ENCODE measurements at regions not wholly inside any gene's neighbourhood (a gene's known extent, or its start where the extent isn't known, plus 50 kb on each side); places are given as distances from the start of the nearest gene placed in this dataset.
A peak's percentile ranks its signal among the peaks of the same experiment; 100 is the strongest.
"Not testable (repeated sequence)": the region's sequence is repeated elsewhere in the genome, so short reads cannot be mapped to it uniquely, and the experiment has no call there.

DNA sequence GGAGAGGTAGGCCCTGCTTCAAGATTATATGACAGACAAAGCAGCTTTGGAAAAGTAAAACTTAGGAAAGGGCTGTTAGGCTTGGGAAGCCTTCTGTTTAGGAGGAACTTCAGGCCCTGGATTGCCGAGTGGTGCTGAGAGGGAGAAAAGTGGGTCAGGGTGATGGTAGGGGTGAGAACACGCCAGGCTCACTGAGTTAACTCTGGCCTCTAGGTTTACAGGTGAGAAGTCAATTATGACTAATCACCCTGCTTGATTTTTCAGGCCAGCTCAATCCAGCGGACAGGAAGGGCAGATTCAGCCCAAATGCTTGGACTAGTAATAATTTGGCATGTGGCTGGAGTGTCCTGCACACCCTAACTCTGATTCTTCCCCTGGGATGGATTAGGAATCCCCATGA is 365.1 kb upstream of the LMCD1 start:
- DNase-seq (ENCODE audit: low spot score) = no peak

DNA sequence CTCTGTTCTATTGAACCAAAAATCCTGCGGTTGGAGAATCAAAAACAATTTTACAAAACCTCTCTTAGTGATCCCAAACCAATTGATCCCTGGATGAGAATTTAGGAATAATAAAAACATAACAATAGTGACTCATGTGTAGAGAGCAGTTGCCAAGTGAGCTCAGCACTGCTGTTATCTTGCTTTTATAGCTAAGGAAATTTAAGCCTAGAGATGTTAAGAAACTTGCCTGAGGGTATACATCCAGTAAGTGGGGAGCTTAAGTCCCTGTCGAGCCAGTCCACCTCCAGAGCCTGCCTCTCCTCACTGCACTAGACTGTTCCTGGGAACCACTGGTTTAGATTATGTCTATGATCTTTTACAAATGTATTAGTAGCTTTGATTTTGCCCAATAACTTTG is 358.4 kb upstream of the LMCD1 start:
- peak; percentile 15 for DNase-seq (ENCODE audit: low spot score)

DNA sequence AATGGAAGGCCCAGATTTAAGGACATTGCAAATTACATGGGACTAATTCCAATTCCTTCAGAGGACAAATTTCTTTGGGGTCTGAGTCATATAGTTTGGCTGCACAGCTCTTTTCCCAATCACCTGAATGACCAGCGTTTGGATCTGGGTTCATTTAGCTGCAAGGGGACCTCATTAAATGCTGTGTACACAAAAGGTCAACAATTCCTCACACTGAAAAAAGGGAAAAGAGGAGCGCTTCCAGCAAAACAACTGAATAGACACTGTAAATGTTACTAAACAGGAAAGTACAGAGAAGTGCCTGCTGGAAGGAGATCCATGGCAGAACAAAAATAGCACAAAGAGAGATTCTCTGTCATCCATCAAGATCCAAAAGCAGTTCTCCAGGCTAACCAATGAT is 356.0 kb upstream of the LMCD1 start:
- DNase-seq (ENCODE audit: low spot score) = no peak

DNA sequence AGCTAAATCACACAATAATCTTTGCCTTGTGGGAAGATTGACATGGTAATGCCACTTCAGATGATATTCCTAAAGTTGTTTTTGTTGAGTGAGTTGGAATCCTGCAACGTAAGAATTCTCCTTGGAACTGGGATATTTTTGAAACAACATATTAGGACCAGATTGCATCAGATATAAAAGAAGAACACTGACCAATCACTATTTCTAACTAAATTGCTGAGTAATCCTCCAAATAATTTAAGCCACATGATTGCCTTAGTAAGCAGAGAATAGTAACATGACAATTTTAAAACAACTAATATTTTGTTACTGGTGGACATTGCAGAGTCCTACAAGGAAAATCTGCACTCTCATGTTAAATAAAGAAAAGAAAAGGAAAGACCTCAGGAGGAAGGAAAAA is 353.9 kb upstream of the LMCD1 start:
- DNase-seq (ENCODE audit: low spot score) = no peak

DNA sequence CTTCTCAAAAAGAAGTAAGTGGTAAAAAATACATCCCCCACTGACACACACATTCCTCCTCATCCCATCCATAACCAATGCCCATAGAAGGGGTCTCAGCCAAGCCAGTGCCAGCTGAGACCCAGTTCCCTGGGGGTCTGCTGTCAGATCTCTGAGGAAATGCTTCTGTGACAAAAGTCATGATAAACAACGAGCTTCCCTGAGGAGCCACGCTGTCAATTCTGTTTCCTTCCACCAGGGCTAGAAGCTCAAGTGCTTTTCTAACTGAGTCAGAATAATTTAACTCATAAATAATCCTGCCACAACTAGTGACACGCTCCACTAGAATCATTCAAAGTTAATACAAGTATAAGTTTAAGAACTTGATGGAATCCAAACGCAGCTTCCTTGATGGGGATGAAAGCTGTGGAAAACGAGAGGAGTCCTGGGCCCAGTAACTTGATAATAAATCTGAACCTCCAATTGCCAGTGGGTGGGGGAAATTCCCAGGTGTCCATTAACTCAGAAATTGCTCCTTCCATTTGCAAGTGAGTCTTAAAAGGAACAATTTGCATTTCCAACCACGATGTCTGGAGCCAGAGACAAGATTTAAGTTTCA is 348.7 kb upstream of the LMCD1 start:
- no peak for DNase-seq (ENCODE audit: low spot score)

DNA sequence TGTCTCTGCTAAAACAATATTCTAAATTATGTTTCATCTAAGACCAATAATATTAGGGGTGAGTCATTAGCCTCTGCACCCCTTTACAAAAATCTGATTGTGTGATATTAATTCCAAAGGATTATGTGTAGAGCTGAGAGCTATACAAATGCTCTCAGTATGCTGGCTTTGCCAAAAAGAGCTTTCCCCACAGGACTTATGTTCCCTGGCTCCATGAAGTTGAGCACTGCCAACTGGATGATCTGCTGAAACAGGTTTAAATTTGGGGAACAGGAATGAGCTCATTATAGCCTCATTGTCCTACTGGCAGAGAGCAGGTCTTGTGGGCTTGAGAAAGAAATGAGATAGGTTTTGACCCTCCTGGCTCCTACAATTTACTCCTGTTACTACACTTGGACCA is 347.8 kb upstream of the LMCD1 start:
- DNase-seq (ENCODE audit: low spot score) = no peak

DNA sequence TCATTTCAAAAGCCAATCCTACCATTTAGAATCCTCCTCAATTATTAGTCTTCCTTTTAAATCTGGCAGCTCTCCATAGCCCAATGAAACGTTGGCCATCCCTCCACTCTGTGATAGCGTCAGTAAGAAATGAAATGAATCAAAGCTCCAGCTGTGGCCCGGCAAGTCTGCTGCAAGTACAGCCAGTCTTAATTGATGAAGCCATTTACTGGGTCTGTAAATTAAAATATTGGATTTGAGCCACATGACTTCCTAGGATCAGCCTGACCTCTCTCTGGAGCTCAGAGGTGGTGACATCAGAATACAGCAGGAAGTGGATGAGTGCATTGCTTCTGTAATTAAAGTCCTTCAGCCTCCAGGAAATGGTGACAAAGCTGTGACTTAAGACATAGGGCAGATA is 347.0 kb upstream of the LMCD1 start:
- DNase-seq (ENCODE audit: low spot score) = no peak

DNA sequence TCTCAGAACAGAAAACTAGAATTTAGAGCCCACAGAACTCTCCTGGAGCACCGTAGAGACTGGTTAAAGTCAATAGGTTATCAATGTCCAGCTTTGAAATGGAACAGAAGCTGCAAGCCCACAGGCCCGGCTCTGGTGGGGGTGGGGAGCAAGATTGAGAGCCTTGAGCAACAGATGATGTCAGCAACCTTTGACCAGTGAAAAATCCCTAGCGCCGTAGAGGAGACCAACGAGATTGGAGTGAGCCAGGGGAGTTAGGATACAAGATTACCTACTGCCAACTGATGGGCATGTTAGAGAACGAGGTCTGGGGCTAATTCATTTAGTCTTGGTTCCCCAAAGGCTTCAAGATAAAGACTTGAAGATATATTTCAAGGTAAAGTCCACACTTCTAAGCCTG is 345.5 kb upstream of the LMCD1 start:
- no peak for DNase-seq (ENCODE audit: low spot score)

DNA sequence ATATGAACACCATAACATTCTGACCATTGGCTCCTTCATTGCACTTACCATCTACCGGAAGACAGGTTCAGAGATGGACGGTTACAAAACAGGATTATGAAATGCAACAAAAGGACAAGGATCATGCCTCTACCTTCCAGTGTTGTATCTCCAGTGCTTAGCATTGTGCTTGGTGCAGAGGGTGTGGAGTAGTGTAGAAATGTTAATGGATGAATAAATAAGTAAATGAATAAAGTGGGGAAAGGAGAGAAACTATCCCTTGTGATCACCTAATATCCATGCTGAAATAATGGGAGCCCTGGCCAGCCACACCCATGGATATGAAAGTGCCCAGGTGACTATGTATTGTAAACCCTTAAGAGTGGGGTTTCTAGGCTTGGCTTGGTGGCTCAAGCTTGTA is 344.8 kb upstream of the LMCD1 start:
- DNase-seq (ENCODE audit: low spot score) = no peak

DNA sequence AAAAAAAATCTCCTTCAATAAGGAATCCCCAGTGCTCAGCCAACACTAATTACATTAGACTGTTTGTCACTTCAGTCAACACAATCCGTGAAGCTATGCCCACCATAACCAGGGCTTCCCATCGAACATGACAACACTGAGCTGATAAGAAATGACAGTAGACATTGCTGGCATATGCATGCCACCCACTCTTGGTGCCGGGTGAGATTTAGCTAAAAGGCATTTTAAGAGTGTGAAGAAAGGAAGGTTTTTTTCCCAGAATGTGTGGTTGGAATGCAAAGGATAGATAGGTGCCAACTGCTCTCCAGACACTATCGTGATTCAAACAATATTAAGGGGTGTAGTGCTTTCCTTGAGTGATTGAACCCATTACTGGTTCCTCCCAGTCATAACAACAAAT is 344.0 kb upstream of the LMCD1 start:
- no peak for DNase-seq (ENCODE audit: low spot score)

DNA sequence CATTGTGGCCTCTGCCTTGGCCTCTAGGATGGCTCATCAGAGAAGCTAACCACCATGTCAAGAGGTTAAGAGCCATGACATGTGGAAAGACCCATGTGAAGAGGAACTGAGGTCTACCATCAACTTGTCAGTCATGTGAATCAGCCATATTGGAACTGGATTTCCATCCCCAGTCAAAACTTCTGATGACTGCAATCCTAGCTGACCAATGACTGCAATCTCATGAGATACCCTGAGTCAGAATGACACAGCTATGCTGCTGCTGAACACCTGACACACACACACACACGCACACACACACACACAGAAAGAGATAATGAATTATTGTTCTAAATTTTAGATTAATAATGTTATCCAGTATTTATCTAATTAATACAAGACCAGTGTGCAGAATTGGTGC is 337.5 kb upstream of the LMCD1 start:
- DNase-seq (ENCODE audit: low spot score) = no peak

DNA sequence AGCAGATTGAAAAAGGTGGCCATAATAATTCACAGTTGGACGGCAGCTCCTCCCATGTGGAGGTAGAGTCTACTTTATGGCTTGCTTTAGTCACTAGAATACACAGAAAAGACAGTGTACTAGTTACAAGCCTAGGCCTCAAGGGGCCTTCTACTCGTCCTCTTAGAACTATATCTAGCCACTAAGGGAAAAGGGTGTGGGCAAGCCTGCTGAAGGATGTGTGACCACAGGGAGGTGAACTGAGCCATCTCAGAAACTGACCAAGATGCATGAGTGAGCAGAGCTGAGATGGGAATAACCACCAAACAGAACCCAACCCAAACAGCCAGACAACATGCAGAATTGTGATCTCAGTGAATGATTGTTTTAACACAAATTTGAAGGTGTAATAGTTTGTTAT is 335.6 kb upstream of the LMCD1 start:
- DNase-seq (ENCODE audit: low spot score) = no peak

DNA sequence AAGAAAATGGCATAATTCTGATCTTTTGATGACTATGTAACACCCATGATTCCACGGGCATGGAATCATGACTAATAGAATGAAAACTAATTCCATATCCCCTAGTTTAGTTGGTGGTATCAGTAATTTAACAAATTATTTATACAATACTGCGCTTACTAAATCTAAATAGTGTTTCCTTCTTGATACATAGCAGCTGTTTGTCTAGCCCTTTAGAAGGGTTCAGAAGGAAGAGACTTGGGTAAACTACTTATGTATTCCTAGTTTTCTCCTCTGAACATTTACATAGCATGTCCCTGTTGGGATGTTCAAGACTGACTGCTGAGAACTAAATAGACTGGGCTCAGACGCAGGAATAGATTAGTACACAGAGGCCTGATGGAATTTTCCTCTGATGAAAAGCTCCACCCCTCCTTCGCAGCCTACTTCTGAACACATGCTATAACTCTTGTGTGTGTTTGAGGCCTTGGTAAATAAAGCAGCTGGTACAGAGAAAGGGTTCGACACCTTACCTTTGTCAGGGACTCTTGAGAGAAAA is 330.6 kb upstream of the LMCD1 start:
- no peak for DNase-seq (ENCODE audit: low spot score)

DNA sequence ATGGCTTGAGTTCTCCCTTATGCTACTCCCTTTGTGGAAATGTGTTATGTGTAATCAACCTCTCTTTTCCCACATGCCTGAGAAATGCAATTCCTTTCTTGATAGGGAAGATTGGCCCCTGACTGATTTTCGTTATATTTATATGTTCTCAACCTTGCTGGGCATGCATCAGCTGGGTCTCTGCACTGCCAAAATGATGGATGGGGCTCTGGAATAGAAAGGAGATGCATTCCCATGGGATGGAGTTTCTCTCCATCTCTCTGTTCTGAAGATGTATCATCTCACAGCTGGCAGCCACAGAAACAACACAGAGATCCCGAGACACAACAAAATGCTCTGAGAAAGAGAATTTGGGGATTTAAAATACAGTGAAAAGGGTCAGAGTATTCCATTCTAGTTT is 327.7 kb upstream of the LMCD1 start:
- no peak for DNase-seq (ENCODE audit: low spot score)

DNA sequence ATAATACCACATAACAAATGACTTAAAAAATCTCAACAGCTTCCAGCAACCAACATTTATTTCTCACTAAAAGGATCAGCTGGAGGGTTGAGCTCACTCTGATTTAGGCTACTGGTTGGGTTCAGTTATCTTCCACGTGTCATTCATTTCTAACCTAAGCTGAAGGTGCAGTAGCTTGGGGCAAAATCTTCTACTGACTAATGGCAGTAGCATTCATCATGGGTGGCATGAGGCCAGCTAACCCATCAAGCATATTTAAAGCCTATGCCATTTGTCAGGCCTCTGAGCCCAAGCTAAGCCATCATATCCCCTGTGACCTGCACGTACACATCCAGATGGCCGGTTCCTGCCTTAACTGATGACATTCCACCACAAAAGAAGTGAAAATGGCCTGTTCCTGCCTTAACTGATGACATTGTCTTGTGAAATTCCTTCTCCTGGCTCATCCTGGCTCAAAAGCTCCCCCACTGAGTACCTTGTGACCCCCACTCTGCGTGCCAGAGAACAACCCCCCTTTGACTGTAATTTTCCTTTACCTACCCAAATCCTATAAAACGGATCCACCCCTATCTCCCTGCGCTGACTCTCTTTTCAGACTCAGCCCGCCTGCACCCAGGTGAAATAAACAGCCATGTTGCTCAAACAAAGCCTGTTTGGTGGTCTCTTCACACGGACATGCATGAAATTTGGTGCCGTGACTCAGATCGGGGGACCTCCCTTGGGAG is 324.7 kb upstream of the LMCD1 start:
- not testable (repeated sequence) for DNase-seq (ENCODE audit: low spot score)

DNA sequence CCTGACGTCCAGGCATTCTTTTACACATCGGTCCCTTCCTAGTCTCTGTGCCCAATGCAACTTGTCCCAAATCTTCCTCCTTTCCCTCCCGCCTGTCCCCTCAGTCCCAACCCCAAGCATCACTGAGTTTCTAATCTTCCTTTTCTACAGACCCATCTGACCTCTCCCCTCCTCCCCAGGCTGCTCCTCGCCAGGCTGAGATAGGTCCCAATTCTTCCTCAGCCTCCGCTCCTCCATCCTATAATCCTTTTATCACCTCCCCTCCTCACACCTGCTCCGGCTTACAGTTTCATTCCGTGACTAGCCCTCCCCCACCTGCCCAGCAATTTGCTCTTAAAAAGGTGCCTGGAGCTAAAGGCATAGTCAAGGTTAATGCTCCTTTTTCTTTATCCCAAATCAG is 323.1 kb upstream of the LMCD1 start:
- not testable (repeated sequence) for DNase-seq (ENCODE audit: low spot score)

DNA sequence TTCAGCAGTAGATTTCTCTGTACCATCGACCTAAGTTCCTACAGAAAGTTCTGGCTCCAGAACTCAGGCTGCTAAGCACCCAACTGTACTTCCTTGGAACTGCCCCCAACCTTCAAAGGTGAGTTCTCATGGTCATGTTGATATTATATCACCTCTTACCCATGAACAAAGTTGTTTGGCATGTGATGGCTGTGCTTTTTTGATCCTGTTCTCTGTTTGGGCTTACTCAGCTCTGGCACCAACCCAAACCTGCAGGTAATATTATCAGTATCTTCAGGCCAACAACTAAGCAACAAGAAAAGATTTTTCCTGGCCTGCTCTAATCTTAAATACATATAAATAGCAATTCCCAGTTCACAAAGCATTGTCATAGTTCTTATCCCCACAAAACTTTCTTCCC is 318.7 kb upstream of the LMCD1 start:
- no peak for DNase-seq (ENCODE audit: low spot score)

DNA sequence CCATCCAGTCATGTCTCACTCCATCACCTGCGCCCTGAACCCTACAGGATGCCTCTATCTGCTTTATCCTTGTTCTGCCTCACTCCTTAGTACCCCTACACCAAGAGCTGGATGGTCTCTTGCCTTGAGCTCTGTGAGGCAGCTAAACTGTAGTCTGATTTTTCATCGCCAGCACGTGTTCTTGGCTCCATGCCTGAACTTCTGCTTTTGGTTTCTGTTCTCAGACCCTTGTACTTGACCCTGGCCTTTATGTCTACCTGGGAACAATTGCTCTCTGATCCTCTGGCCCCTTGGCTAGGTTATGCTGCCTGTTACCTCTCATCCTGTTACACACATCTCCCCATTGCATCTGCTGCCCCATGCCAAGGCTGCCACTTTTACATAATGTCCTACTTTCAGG is 318.0 kb upstream of the LMCD1 start:
- no peak for DNase-seq (ENCODE audit: low spot score)

DNA sequence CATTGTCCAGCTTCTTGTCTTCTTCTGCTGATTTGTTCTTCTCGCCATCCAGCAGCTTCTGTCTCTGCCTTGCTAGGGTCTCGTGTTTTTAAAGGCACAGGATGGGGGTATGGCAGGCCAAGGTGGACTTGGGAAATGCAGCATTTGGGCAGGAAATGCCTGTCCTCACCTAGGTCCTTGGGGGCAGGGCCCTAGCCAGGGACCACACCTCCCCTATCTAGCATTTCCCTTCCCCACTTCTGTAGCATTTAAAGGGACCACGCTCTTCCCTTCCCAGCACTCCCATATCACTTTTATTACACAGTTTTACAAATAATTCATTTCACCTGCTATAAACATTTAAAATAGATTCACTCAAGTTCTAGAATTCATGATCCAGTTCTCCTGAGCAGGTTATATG is 315.4 kb upstream of the LMCD1 start:
- no peak for DNase-seq (ENCODE audit: low spot score)

DNA sequence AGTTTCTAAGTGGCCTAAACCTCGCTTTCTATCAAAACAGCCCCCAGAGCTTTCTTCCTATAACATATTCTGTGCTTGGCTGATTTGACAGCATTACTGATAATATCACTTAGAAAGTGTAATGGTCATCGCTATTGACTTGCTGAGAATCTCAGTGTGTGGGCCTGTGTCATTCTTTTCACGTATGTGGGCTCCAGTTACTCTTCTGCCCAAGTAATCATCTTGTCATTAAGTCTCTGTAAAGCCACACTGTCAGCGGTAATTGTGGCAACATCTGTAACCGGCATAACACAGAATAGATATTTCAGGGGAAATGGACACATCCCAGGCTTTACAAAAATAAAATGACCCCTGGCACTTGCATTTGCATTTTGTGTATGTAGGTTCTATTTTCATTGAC is 313.6 kb upstream of the LMCD1 start:
- no peak for DNase-seq (ENCODE audit: low spot score)

DNA sequence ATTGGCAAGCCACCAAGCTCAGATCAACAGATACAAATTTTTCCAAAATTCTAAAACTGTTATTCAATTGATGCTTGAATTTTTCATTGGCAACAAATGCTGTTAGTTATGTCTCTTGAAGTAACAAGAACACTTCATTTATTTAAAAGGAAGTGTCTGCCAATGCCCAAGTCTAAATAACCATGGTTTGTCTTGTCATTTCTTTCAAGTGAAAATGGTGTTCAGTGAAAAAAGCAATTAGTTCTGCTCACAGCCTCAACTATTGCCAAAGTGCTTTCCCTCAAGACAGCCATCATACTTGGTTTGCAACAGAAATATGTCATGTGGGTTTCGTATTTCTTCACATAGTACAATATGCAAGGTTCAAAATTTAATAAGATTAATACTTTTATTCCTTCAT is 312.6 kb upstream of the LMCD1 start:
- no peak for DNase-seq (ENCODE audit: low spot score)

DNA sequence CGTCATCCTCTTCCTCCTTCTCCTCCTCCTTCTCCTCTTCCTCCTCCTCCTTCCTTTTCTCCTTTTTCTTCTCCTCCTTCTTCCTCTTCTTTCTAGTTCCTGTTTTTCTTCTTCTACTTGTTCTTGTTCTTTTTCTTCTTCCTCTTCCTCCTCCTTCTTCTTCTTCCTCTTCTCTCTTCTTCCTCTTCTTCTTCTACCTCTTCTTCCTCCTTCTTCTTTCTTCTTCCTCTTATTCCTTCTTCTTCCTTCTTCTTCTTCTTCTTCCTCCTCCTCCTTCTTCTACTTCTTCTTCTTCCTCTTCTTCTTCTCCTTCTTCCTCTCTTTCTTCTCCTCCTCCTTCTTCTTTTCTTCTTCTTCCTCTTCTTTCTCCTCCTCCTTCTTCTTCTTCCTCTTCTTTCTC is 310.2 kb upstream of the LMCD1 start:
- no peak for DNase-seq (ENCODE audit: low spot score)

DNA sequence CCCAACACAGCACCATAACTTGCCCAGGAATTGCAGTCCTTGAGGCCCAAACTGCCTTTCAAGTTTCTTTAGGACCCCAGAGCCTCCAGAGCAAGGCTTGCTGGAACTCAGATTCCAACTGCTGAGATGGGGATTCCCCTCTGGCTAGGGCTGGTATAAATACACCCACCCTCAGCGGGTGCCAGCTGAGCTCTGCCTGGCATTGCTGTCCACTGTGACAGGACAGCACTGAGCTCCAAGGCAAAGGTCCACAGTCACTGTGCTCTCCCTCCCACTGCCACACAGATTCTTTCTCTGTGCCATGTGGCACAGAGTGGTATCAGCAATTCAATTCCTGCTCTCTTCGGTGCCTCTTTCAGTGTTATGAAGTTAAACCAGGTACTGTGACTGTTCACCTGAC is 304.2 kb upstream of the LMCD1 start:
- no peak for DNase-seq (ENCODE audit: low spot score)

DNA sequence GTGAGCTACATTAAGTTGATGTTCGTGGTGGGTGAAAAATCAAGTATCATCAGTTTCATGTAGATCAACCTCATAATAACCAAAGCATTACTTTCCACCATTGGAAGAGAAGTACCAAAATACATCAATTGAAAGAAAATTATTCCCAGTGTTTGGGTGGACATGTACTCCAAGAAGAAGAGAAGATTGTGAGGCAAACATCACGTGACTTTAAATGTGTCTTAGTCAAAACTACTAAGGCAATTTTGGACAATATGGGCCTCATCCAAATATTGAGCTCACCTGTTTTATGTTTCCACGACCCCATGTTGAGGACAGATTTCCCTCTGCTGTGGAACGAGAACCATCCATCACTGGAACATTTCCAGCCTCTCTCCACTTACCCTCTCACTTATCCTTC is 303.0 kb upstream of the LMCD1 start:
- DNase-seq (ENCODE audit: low spot score) = no peak
